ENCODE measurements at regions not wholly inside any gene's neighbourhood (a gene's known extent, or its start where the extent isn't known, plus 50 kb on each side); places are given as distances from the start of the nearest gene placed in this dataset.

GRCh38 chr13:107003911-107004310 lies 436.0 kb upstream of the ARGLU1 start:
- no peak for TF ChIP-seq POLR2A (IDR thresholded peaks at IDR 0.05; ENCODE audit: low read depth, low read length)
- TF ChIP-seq POLR2AphosphoS5 (IDR thresholded peaks at IDR 0.05; ENCODE audit: insufficient read depth, low read depth, low read length) = no peak
- no peaks in the 10 kb centered on the region for H4K20me1 ChIP-seq (replicated peaks; ENCODE audit: control insufficient read depth, extremely low read depth, insufficient read depth, low read length)
- H3K9me3 ChIP-seq (replicated peaks; ENCODE audit: control insufficient read depth, insufficient read depth, low read length) = no peaks in the 10 kb centered on the region
- dilution Hi-C loops (cut with MboI; ENCODE audit: extremely low pct_ligation_motif_present, low sequenced_read_pairs) = no loop called here
- CTCF ChIA-PET = no interaction called here
- POLR2A ChIA-PET = no interaction called here
- DNase-seq (ENCODE audit: low read depth, low spot score) = no peak
- no peak overlapping the region for H3K4me3 ChIP-seq (replicated peaks in 1 of 3; ENCODE audit: insufficient read depth in 1 of 3, low read depth in 1 of 3, low read length in 3 of 3)
- no peaks in the 10 kb centered on the region for H3K36me3 ChIP-seq (ENCODE audit: control insufficient read depth in 2 of 2, extremely low read depth in 1 of 2, insufficient read depth in 2 of 2, low read length in 2 of 2)
- no peaks in the 10 kb centered on the region for H3K79me2 ChIP-seq (ENCODE audit: control insufficient read depth, insufficient read depth, low read length)
- H3K4me1 ChIP-seq (ENCODE audit: control insufficient read depth, extremely low read depth, insufficient read depth, low read length) = no peaks in the 10 kb centered on the region
- H3K27ac ChIP-seq (ENCODE audit: insufficient read depth, low read depth, low read length) = no peak overlapping the region
- FAIRE-seq = no peak
- BruUV-seq (replicated peaks) = no TSS peak
- H3K27me3 ChIP-seq (ENCODE audit: control insufficient read depth in 2 of 2, insufficient read depth in 2 of 2, low read length in 2 of 2) = no peaks in the 10 kb centered on the region
- no peak overlapping the region for H2AFZ ChIP-seq (ENCODE audit: low read depth, low read length)
- intact Hi-C loops (cut with micrococcal nuclease) = no loop called here
- H3K4me2 ChIP-seq (ENCODE audit: insufficient read depth, low read length) = no peak overlapping the region
- H3K9ac ChIP-seq (replicated peaks; ENCODE audit: extremely low read depth, insufficient read depth, low read length) = no peak overlapping the region
- H3K9me1 ChIP-seq (replicated peaks; ENCODE audit: control insufficient read depth, extremely low read depth, insufficient read depth, low read length) = no peaks in the 10 kb centered on the region

- no peak for DNase-seq (ENCODE audit: low read depth, low spot score)
- Histone ChIP-seq H3K4me2 (ENCODE audit: insufficient read depth, low read length) (no peak overlapping the region), H3K36me3 (ENCODE audit: control insufficient read depth in 2 of 2, extremely low read depth in 1 of 2, insufficient read depth in 2 of 2, low read length in 2 of 2) (no peaks in the 10 kb centered on the region), H3K4me3 (replicated peaks in 1 of 3; ENCODE audit: insufficient read depth in 1 of 3, low read depth in 1 of 3, low read length in 3 of 3) (no peak overlapping the region), H3K9me1 (replicated peaks; ENCODE audit: control insufficient read depth, extremely low read depth, insufficient read depth, low read length) (no peaks in the 10 kb centered on the region), H3K27ac (ENCODE audit: insufficient read depth, low read depth, low read length) (no peak overlapping the region), H3K27me3 (ENCODE audit: control insufficient read depth in 2 of 2, insufficient read depth in 2 of 2, low read length in 2 of 2) (no peaks in the 10 kb centered on the region), H2AFZ (ENCODE audit: low read depth, low read length) (no peak overlapping the region), H4K20me1 (replicated peaks; ENCODE audit: control insufficient read depth, extremely low read depth, insufficient read depth, low read length) (no peaks in the 10 kb centered on the region), H3K9ac (replicated peaks; ENCODE audit: extremely low read depth, insufficient read depth, low read length) (no peak overlapping the region), H3K4me1 (ENCODE audit: control insufficient read depth, extremely low read depth, insufficient read depth, low read length) (no peaks in the 10 kb centered on the region), H3K9me3 (replicated peaks; ENCODE audit: control insufficient read depth, insufficient read depth, low read length) (no peaks in the 10 kb centered on the region), H3K79me2 (ENCODE audit: control insufficient read depth, insufficient read depth, low read length) (no peaks in the 10 kb centered on the region)
- ChIA-PET CTCF (interaction anchor here (0.6 kb wide), 1 partner anchor 50 kb away, joined by 3 read pairs; no protein-coding TSS in a partner anchor), POLR2A (no interaction called here)
- no TSS peak for BruUV-seq (replicated peaks)
- intact Hi-C loops (cut with micrococcal nuclease) = no loop called here
- dilution Hi-C loops (cut with MboI; ENCODE audit: extremely low pct_ligation_motif_present, low sequenced_read_pairs) = no loop called here
- TF ChIP-seq CTCF (IDR thresholded peaks at IDR 0.05; ENCODE audit: extremely low read depth in 1 of 2, insufficient read depth in 1 of 2, low read depth in 1 of 2, low read length in 2 of 2) (no peak), MAX (IDR thresholded peaks at IDR 0.05; ENCODE audit: insufficient read depth, insufficient read length) (no peak), POLR2A (IDR thresholded peaks at IDR 0.05; ENCODE audit: low read depth, low read length) (no peak), MYC (IDR thresholded peaks at IDR 0.05; ENCODE audit: low read depth, low read length) (no peak), GATA2 (IDR thresholded peaks at IDR 0.05; ENCODE audit: insufficient read depth, insufficient read length, low read depth, low read length) (no peak), FOS (IDR thresholded peaks at IDR 0.05; ENCODE audit: borderline replicate concordance, insufficient read depth, low read length) (no peak), EZH2 (IDR thresholded peaks at IDR 0.05; ENCODE audit: borderline replicate concordance, low read depth, low read length, severe bottlenecking) (no peak), POLR2AphosphoS5 (IDR thresholded peaks at IDR 0.05; ENCODE audit: insufficient read depth, low read depth, low read length) (no peak), JUN (IDR thresholded peaks at IDR 0.05; ENCODE audit: borderline replicate concordance, insufficient read depth, insufficient read length, low read depth) (no peak)
- no peak for FAIRE-seq
Observed at GRCh38 chr13:106998664-106999063, 430.7 kb upstream of the ARGLU1 start.
